GM18505 (cell line): ENCODE measurements at regions not wholly inside any gene's neighbourhood (a gene's known extent, or its start where the extent isn't known, plus 50 kb on each side); places are given as distances from the start of the nearest gene placed in this dataset.
"Not testable (repeated sequence)": the region's sequence is repeated elsewhere in the genome, so short reads cannot be mapped to it uniquely, and the experiment has no call there.

Source experiments
- ATAC-seq: cut with Tn5 transposase; IDR thresholded peaks from one replicate; pipeline ENCODE4 v1.9.1; 2021; ENCODE audit not compliant: unreplicated experiment

DNA sequence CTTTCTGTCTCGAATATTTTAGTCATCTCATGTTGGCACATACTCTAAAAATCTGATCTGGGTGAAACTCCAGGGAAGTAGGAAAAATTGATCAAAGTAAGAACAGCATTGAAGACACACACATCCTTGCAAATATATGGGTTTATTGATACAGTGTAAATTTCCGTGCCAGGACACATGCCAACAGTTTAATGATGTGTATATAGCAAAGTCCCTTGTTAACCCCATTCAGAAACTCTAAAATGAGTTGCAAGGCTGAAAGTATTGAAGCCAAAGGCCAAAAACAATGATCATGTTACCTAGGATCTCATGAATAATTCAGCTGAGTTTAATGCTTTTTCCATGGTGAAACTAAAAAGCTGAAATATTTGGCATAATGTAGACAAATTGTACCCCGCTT is 62.3 kb upstream of the FAM72C start:
- not testable (repeated sequence) for ATAC-seq

DNA sequence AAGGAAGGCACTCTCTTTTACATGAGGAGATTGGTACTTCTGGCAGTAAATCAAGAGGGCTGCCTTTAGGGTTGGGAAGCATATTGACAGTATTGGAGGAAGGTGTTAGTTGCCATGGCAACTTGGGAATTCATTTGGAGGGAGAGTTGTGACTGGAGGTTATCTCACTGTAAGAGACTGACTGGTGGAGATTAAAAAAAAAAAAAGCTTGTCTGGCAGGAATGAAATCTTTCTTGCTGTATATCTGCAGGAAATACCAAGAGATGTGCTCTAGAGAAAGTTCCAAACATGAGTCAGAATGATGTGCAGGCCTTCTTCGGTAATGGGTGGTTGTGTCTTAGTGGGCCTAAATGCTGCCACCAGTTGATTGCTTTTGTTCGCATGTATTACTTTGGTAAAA is 59.8 kb upstream of the FAM72C start:
- not testable (repeated sequence) for ATAC-seq

DNA sequence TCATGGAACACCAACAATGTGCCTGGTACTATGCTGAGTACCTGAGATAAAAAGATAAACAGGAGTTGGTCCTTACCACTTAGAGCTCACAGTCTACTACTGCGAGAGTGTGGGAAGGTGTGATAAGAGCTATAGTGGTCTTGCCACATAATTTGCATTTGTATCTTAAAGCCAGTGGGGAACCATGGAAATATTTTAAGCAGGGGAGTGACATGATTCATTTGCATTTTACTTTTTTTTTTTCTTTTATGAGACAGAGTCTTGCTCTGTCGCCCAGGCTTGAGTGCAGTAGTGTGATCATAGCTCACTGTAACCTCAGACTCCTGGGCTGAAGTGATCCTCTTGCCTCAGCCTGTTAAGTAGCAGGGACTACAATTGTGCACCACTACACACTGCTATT is 54.2 kb upstream of the FAM72C start:
- peak; percentile 87 for ATAC-seq

DNA sequence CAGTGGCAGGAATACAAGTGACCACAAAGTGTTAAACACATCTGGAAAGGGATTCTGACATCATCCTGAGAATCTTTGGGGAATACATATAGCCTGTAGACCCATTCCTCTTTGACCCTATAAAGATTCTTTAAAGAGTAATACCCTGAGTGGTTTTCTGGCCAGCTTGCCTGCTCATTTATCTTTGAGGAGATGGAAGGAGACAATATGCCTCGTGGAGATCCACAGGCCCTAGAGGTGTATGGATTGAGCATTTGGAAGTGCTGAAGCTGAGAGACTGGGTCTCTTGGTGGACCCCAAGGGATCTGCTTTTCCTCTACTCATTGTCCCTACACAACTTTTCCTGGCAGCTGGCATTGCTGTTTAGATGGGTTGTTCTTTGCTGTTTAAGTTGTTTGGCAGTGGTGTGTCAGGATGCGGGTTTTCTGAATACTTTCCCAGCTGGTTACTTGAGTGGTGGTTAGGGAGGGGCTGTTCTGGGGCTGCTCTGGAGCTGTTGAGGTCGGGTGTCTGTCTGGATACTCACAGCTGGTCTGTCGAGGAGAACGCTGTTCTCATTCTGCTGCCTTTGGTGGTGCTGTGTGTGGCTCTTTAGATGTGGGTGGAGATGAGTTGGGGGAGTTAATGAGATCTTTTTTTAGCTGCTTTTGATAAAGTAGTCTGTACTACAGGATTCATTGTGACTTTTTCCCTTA is 50.1 kb upstream of the FAM72C start:
- ATAC-seq, result not testable (repeated sequence)
